Activated T-cell treated with anti-CD3 and anti-CD28 coated beads for 48 hours (primary cell): ENCODE measurements at regions not wholly inside any gene's neighbourhood (a gene's known extent, or its start where the extent isn't known, plus 50 kb on each side); places are given as distances from the start of the nearest gene placed in this dataset.
"Not testable (repeated sequence)": the region's sequence is repeated elsewhere in the genome, so short reads cannot be mapped to it uniquely, and the experiment has no call there.

Experiments
- DNase-seq: peaks from one replicate; pipeline ENCODE4 v3.0.0-alpha.2; 2020; ENCODE audit warnings: low read depth

DNA sequence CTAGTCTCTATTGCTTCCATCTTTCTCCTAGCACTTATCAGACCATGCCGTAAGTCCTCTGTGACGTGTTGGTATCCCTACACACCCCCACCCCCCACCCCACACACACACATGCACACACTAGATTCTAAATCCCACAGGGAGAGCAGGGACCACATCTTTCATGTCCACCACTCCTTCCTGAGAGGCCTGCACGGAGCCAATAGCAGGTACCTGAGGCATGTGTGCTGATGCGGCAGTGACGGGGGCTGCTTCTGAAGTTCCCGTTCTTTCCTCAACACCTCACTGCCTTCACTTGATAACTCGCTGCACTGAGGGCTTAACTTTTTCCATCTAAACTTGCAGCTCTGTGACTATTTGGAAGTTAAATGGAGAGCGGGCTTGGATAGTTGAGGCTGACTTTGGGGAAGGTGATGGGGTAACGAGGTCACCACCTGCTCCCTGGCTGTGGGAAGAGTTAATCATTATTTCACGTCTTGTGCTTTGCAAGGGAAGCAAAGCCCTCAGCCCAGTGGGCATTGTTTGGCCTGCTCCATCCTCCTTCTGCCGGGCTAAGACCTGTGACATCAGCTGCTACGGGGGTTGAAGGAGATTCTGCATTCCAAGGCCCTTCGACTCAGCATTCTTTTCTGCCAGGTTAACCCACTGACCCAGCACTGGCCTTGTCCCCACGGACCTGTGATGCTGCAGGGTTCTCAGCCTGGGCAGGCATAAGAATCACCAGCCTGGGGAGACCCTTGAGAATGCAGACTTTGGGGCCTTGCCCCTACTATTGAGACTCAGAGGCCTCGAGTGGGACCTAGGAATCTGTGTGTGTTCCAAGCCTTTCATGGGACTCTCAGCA lies 187.8 kb downstream of the ANKRD60 start:
- DNase-seq: no peak

DNA sequence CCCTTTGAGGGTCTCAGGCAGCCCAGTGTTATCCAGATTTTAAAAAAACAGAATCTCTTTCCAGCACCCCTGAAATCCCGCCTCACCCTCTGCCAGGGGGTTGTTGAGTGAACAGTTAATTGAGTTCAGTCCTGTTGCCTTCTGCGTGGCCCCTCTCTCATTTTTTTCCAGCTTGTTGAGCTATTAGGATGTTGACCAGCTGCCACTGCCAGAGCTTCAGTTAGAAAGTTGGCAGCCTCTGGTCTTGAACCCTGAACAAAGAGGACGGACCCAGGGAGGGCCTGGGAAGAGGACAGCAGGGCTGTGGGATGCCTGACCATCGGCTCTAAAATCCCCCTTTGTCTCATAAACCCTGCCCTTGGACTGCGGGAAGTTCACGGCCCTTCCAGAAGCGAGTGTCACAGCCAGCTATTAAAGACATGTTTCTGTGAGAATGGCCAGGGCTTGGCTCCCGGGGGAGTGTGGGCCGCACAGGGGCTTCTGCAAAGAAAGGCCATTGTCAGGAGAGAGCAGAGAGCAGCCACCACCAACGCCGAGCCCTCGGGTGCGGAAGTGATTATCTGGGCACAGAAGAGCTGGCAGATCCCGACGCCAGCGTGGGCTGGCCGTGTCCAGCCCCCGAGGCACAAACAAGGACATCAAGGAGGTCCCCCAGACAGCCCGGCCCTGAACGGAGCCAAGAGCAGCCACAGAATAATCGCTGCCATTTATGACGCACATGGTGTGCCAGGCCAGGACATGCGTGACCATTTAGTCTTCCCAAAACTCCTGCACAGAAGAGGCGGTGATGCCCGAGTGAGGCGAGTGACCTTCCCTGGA lies 189.0 kb downstream of the ANKRD60 start:
- no peak for DNase-seq

DNA sequence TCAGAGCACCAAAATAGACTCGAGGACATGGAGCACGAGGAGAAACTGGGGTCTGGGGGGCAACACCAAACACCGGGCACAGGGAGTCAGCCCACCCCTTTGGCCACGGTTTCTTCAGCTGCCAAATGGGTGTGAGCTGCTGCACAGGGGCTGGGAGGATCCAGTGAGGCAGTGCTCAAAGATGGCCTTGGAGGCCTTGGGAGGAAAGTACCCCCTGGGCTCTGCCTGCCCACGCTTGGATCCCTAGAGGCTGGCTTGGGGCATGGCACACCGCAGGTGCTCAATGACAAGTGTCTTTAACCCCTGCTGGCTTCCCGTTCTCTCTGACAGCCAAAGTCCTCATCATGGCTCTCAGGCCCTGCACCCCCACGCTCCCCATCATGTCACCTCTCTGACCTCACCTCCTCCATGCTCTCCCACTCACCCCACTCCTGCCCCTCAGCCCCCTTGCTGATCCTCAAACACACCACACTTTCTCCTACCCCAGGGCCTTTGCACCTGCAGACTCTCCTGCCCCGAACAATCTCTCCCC lies 190.3 kb downstream of the ANKRD60 start:
- DNase-seq: no peak

DNA sequence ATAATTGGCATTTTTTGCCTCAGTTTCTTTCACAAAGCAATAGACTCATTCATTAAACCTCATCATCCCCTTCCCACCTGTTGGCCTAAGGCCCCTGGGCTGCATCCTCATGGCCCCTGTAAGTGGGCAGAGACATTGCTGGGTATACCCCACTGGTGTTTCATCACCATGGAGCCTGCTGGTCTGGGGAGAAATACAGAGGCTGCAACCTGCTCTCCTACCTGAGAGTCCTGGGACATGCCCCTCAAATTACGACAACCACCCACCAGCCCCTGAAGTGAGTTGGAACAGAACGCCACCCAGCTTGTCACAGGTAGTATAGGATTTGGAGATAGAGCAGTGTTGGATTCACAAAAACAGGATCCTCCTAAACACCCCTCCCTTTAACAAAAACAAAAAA lies 190.8 kb downstream of the ANKRD60 start:
- DNase-seq: no peak

DNA sequence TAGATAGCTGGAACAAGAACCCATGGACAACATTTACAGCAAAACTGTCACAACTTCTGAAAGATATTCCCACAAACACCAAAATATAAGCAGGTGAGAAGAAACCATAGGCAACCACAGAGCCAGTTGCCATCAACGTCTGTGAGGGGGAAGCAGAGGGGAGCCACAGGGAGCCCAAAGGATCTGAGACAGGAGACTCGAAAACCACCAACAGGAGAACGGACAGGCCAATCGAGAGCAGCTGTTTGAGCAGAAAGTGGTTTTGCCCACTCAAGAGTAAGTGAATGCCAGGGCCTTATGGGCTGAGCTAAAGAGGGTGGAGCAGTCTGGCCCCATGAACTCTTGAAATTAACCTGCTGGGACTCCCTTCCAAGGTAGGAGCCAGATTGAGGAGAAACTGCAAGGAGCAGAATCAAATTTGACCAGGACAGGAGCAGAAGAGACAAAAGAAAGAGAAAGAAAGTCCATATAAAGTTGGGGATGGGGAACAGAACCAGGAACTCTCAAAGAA lies 195.4 kb downstream of the ANKRD60 start:
- DNase-seq: no peak

DNA sequence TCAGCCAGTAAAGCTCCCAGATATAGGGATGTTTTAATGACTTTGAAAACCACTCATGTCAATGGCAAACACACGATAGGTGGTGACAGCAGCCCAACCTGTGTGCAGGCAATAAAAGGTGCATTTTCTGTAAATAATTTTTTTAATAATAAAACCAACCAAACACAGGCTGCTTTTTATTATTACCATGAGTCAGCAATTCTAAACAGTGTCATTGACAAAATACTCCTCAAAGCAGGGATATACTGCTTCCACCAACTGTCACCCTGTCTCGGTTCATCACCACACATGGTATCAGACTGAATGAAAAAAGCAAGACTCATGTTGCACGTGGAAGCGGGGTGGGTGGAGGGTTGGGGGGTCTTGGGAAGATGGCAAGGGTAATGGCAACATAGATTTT lies 195.9 kb downstream of the ANKRD60 start:
- DNase-seq: no peak

DNA sequence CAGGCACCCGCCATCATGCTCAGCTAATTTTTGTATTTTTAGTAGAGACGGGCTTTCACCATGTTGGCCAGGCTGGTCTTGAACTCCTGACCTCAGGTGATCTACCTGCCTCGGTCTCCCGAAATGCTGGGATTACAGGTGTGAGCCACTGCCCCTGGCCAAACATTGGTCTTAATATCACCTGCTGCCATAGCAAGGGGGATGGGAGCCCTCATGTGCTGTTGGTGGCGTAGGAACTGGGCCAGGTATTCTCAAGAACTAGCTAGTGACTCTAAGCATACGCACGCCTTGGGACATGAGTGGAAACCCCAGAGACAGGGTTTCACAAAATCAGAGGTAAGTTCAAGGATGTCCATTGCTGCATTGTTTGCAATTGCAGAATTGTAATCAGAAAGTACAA lies 197.1 kb downstream of the ANKRD60 start:
- not testable (repeated sequence) for DNase-seq

DNA sequence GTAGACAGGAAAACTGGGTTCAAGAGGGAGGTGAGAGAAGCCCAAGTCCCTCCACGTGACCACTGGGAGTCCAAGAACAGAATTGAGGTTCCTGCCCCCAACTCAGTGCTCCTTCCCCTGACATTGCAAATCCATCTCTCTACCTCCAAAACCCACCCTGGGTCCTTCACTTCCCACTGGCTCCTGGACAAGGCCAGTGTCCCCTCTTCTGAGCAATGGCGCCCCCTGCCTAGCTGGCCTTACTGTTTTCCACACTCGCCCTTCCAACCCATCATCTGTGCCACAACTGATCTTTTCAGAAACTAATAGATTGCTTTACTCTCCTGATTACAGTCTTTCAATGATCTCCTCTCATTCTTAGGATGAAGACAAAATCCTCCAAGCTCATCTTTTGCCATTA lies 200.3 kb downstream of the ANKRD60 start:
- no peak for DNase-seq

DNA sequence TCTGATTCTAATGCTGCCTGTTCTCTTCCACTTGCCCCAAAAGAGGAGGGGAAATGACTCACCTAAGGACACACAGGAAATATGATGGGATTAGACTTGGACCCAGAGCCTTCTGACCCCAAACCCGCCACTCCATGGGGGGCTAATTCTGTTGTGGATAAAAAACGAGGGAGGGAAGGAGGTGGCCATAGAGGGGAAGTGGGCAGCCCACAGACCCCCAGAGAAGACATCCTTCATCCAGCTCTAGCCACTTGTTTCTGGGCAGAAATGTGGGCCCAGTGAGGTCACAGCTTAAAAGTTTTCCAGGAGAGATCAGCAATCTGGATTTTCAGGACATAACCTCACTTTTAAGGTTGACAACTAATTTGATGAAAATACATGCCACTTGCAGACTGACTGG lies 202.1 kb downstream of the ANKRD60 start:
- DNase-seq: no peak

DNA sequence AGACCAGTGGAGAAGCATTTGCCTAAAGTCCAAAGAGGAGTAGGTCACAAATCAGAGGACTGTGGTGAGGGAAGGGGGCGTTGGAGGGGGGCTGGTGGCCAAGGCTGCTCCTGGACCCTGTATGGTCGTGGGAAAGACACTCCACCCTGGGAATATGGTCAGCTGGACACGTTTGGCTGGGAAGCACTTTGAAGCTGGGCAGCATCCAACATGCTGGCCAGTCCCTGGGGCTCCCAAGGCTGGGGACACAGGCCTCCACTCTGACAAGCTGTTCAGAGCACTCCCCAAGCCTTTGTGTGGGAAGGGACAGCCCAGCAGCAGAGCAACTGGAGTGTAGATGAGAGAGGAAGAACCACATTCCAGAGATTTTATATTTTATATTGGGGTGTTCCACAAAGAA lies 203.2 kb downstream of the ANKRD60 start:
- DNase-seq: no peak

DNA sequence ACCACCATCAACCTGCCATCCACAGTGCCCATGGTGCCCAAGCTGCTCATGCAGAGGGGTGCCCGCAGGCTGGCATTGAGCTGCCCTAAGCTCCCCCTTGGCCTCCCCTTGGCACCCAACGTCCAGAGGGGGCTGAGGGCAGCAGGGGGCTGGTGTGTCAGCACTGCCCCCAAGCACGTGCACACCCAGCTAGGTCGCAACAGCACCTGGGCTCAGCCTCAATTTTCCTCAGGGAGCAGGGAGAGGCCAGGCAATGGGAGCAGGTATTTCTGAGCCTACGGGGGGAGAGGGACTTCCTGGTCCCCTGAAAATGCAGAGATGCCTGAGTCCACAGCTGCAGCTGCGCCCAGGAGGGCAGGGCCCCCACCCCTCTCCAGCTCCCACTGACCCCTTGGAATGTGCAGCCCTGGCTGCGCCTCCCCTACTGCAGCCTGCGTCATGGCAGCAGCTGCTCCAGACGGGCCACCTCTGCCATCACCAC lies 204.2 kb downstream of the ANKRD60 start:
- no peak for DNase-seq

DNA sequence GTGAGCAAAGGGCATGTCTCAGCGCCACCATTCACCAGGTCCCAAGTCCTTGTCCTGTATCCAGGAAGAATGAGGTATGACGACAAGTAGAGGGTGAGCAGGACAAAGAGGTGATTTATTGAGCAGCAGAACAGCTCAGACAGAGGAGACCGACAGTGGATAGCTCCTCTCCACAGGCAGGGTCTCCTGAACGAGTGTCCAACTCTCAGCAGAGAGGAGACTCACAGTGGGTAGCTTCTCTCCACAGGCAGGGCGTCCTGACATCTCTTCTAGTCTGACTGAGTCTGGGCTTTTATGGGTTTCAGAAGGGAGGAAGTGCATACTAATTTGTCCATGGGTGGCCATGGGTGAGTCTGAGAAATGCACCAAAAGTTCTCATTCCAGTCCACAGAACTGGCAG lies 204.7 kb downstream of the ANKRD60 start:
- no peak for DNase-seq

DNA sequence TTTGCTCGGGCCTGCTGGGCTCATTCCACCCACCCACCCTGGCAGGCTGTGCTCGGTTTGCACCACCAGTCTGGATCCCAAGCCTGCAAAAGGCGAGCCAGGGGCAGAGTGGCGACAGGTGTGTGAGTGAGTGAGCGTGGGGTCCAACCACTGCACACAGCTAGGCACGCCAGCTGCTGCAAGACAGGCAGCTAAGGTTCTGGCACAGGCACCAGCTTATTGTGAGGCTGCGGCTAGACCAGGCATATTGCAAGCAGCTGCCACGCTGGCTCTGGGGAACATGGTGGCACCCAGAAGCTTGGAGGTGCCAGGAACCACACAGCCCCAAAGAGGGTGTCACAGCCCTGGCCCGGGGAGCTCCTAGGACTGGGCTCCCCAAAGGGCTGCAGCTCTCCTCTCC lies 205.1 kb downstream of the ANKRD60 start:
- no peak for DNase-seq

DNA sequence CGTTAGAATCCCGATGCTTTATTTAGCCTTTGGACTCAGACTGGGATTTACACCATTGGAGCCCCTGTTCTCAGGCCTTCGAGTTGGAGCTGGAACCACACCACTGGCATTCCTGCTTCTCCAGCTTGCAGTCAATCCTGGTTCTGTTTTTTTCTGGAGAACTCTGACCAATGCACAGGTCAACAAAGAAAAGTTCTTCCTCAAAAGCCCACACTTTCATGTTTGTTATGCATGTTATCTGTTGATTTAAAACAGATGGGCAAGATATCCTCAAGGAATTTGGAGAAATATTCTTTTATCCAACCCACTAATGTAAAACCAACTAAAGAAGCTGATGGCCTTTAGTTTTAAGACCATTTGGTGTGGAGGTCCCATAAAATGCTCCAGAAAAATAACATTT lies 205.7 kb downstream of the ANKRD60 start:
- no peak for DNase-seq

DNA sequence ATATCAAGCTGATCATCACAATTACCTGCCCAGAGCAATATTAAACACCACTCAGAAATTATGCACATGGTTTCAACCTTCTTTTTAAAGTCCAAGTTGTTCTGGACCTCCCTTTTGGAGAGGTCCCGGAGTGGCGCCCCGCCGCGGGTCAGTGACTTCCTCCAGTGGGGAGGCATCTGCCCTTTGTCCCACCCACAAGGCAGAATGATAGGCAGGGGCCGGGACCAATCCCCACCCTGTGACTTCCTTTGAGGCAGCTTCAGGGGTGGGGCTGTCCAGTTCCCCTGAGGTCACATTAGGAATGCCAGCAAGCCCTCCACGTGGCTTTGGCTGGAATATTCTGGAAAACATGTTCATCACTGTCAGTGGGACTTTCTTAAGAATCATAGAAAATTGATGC lies 207.0 kb downstream of the ANKRD60 start:
- DNase-seq: no peak

DNA sequence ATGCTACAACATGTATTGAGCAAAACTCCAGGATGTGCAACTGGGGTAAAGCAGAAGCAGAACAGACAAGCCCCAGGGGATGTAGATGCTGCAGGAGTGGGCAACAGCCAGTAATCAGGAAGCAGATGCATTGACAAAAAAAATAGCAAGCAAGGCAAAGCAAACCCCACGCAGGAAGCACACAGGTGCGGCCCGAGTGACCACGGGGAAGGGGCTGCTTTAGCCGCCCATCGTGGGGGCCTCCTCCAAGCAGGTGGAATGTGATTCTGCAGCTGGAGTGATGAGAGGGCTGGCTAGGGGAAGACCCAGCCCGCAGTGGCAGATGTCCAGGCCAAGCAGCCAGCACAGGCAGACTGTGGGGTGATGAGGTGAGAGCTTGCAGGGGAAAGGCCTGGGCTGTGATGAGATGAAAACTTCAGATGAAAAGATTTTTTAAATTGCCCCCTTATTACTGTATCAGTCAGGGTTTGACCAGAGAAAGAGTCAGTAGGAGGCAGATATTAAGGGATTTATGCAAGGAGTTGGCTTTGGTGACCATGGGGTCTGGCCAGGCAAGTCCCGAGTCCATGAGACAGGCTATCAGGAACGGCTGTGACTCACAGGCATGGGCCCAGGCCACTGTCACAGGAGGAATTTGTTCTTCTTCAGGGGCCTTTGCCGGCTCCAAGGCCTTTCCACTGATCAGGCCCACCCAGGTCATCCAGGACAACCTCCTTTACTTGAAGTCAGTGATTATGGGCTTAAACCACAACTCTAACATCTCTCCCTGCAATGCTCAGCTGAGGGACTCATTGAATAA lies 207.6 kb downstream of the ANKRD60 start:
- DNase-seq: no peak

DNA sequence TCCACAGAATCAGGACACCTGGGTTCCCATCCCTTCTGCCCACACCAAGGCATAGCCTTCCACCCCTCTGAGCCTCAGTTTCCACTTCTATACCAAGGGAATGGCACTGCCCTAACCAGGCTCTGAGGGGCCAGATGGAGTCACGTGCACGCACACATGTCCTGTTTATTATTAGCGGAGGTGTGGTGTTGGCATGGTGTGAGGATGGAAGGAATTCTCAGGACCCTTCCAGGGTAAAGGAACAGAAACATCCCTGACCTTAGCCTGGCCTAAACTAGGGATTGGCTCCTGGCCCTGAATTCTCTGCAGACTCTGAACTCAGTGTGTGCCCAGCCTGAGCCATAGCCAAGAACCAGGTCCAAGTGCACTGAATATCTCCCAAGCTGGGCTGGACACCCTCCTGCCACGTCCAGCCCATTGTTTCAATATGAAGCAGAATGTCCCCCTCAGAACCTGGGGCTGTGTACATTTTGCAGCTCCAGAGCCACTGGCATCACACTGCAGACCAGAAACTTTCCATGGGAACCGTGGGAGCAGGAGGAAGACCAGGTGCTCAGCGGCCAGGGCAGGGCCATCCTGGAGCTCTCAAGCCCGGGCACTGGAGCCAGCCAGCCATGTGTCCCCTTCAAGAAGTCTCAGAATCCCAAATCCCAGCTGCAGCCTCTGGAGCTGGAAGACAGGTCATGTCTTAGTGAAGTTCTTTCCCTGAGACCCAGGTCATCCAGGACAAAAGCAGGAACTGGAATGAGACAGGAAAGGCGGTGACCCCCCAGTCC lies 208.4 kb downstream of the ANKRD60 start:
- DNase-seq: no peak

DNA sequence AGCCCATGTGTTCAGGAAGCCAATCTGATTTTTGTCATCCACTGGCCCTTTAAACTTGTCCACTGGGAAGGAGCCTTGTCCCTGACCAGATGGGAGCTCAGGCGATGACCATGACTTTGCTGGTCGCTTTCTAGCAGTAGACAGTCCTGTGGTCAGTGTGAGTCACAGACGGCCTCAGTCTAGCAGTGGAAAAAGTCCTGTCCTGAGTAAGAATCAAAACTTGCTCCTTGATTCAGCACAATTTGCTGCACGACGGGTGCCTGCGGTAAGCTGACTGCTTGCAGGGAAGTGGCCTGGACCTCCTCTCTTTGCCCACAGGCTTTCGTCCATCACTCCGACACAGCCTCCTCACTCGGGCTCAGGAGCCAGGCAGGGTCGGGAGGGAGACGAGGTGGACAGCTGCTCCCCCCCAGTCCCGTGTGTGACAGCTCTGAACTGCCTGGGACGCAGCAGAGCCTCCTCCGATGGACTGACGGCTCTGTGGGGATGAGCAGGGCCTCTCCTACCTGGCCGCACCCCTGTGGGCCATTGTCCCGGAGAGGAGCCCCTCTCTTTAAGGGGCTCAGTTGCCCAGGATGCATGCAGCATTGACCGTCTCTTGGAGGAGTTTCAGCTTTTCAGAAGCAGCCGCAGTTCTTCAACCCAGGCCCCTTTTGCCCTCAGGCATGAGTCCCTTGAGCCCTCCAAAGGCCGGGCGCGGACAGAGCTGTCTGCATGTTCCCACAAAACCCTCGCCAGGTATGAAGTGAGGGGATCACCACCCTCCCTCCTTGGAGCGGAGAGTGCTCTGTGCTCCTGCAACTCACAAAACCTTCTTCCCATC lies 209.2 kb downstream of the ANKRD60 start:
- no peak for DNase-seq

DNA sequence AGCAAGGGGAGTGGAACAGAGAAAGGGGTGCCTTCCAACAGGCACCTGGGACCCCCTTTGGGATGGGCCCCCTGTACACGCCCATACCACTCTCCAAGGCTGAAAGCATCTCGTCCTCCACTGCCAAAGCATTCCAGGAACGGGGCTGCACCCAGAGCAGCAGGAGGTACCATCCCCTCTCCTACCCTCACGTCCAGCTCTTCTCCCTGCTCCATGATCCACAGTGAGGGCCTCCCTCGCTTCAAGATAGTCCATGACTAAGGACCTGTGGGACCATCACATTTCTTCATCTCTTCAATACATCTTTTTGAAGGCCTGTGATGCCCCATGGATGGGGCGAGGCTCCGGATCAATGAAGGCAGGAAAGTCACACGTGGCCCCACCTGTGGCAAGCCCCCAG lies 209.9 kb downstream of the ANKRD60 start:
- no peak for DNase-seq

DNA sequence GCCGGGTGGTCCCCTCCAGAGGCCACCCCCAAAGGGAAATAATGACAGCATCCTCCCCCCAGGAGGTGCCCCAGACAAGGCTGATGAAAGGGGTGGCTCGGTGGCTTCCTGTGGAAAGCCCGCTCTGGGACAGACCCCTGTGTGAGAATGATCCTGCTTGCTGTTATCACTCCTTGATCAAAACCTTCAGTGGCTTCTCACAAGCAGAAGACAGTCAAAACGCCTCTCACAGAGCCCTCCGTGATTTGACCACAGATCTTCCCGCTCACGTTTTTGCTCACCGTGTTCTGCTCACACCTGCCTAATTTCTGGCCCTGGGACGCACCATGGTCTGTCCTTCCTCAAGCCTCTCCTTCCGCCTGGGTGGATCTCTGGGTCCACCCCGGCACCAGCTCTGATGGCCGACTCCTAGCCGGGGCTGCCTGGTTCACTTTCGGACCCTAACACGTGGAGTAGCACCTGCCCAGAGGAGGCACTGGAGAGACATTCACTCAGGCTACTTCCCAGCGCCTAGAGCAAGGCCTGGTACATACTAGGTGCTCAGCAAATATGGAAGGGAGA lies 210.4 kb downstream of the ANKRD60 start:
- DNase-seq: no peak
